Activated CD4-positive, alpha-beta T cell treated with anti-CD3 and anti-CD28 coated beads, Interleukin-2, amount 50 U/mL, for 48 hours (primary cell): ENCODE measurements at regions not wholly inside any gene's neighbourhood (a gene's known extent, or its start where the extent isn't known, plus 50 kb on each side); places are given as distances from the start of the nearest gene placed in this dataset.

ENCODE experiments used
- DNase-seq, 2 experiments: peaks; one replicate each; pipeline ENCODE4 v3.0.0-alpha.2; 2020

- DNase-seq, result peak; percentile 49 to 62
Observed at GRCh38 chr6:26197933-26198721, 110.9 kb downstream of the HFE start.

GRCh38 chr6:26198722-26199056, 111.5 kb downstream of the HFE start:
- no peak for DNase-seq

- DNase-seq, result peak; percentile 65 to 75
Observed at GRCh38 chr6:26199057-26199772, 112.0 kb downstream of the HFE start.

- DNase-seq, result no peak
Observed at GRCh38 chr6:26199773-26200764, 112.8 kb downstream of the HFE start.

GRCh38 chr6:26200918-26201721, 113.9 kb downstream of the HFE start:
- no peak for DNase-seq

- DNase-seq, result no peak
Observed at GRCh38 chr6:26202201-26202611, 115.0 kb downstream of the HFE start.

- no peak for DNase-seq
Observed at GRCh38 chr6:26202811-26203583, 115.8 kb downstream of the HFE start.

GRCh38 chr6:26204332-26205160, 117.3 kb downstream of the HFE start:
- DNase-seq, result peak; percentile 81 to 86

GRCh38 chr6:26205161-26205624, 118.0 kb downstream of the HFE start:
- peak; percentile 75 to 83 for DNase-seq

- no peak for DNase-seq
Observed at GRCh38 chr6:26205625-26206574, 118.7 kb downstream of the HFE start.

GRCh38 chr6:26206868-26207801, 119.9 kb downstream of the HFE start:
- DNase-seq, result no peak

- DNase-seq, result no peak
Observed at GRCh38 chr6:26211963-26212362, 124.7 kb downstream of the HFE start.

GRCh38 chr6:26213334-26214075, 126.3 kb downstream of the HFE start:
- no peak for DNase-seq

GRCh38 chr6:26214803-26215584, 127.8 kb downstream of the HFE start:
- no peak for DNase-seq

GRCh38 chr6:26215585-26216358, 128.5 kb downstream of the HFE start:
- DNase-seq, result peak in 1 of 2 experiments; percentile 53
